Fibroblast of skin of left quadriceps (primary cell): ENCODE measurements at regions not wholly inside any gene's neighbourhood (a gene's known extent, or its start where the extent isn't known, plus 50 kb on each side); places are given as distances from the start of the nearest gene placed in this dataset.

ENCODE experiments used
- DNase-seq, 2 experiments: peaks; one replicate each; pipeline ENCODE4 v3.0.0-alpha.2; 2013; ENCODE audit warnings: low read depth in 2 of 2

GRCh38 chr12:97274386-97274785 is 188.2 kb upstream of the RMST start:
- DNase-seq = no peak

- DNase-seq = no peak
These were observed 187.3 kb upstream of the RMST start for GRCh38 chr12:97275256-97275655.

GRCh38 chr12:97275728-97276590 is 186.6 kb upstream of the RMST start:
- no peak for DNase-seq

GRCh38 chr12:97276661-97277429 is 185.8 kb upstream of the RMST start:
- no peak for DNase-seq

GRCh38 chr12:97283297-97283696 is 179.3 kb upstream of the RMST start:
- no peak for DNase-seq

- no peak for DNase-seq
These were observed 174.1 kb upstream of the RMST start for GRCh38 chr12:97288531-97288930.

- DNase-seq = no peak
These were observed 170.0 kb upstream of the RMST start for GRCh38 chr12:97292588-97292987.

- no peak for DNase-seq
These were observed 169.1 kb upstream of the RMST start for GRCh38 chr12:97293541-97293940.

GRCh38 chr12:97299847-97300246 is 162.8 kb upstream of the RMST start:
- no peak for DNase-seq

GRCh38 chr12:97300431-97300830 is 162.2 kb upstream of the RMST start:
- DNase-seq = no peak

- no peak for DNase-seq
These were observed 161.7 kb upstream of the RMST start for GRCh38 chr12:97300891-97301290.

GRCh38 chr12:97301576-97301975 is 161.0 kb upstream of the RMST start:
- DNase-seq = no peak

- no peak for DNase-seq
These were observed 157.0 kb upstream of the RMST start for GRCh38 chr12:97305651-97306050.

- DNase-seq = no peak
These were observed 156.5 kb upstream of the RMST start for GRCh38 chr12:97306147-97306546.

GRCh38 chr12:97308576-97309198 is 153.9 kb upstream of the RMST start:
- peak; percentile 17 to 25 for DNase-seq

GRCh38 chr12:97309921-97310320 is 152.7 kb upstream of the RMST start:
- no peak for DNase-seq

GRCh38 chr12:97312570-97313135 is 150.0 kb upstream of the RMST start:
- no peak for DNase-seq

GRCh38 chr12:97313471-97314190 is 149.0 kb upstream of the RMST start:
- no peak for DNase-seq

- DNase-seq = no peak
These were observed 146.3 kb upstream of the RMST start for GRCh38 chr12:97316321-97316720.

GRCh38 chr12:97321621-97322020 is 141.0 kb upstream of the RMST start:
- no peak for DNase-seq

GRCh38 chr12:97322388-97322787 is 140.2 kb upstream of the RMST start:
- DNase-seq = no peak

- no peak for DNase-seq
These were observed 139.4 kb upstream of the RMST start for GRCh38 chr12:97323154-97323553.
